H9 (cell line): ENCODE measurements at regions not wholly inside any gene's neighbourhood (a gene's known extent, or its start where the extent isn't known, plus 50 kb on each side); places are given as distances from the start of the nearest gene placed in this dataset.

Source experiments
- DNase-seq: peaks from one replicate; pipeline ENCODE4 v3.0.0-alpha.2; 2017
- H2AFZ ChIP-seq: one replicate; pipeline ENCODE4 v1.6.1; 2013; ENCODE audit warnings: mild to moderate bottlenecking, low read length, control low read depth, moderate library complexity
- H2AK5ac ChIP-seq: 2 replicates; pipeline ENCODE4 v1.6.1; 2013; ENCODE audit warnings: low read length, control low read depth, mixed read lengths; ENCODE audit not compliant: insufficient read length
- H2BK120ac ChIP-seq: one replicate; pipeline ENCODE4 v1.6.1; 2013; ENCODE audit warnings: low read depth, mild to moderate bottlenecking, low read length, control low read depth, inconsistent platforms; ENCODE audit not compliant: poor library complexity, severe bottlenecking
- H2BK12ac ChIP-seq: 2 replicates; pipeline ENCODE4 v1.6.1; 2013; ENCODE audit warnings: low read length, control low read depth, mixed read lengths, low read depth; ENCODE audit not compliant: insufficient read length
- H2BK15ac ChIP-seq: 2 replicates; pipeline ENCODE4 v1.6.1; 2013; ENCODE audit warnings: low read depth, low read length, control low read depth
- H2BK20ac ChIP-seq: one replicate; pipeline ENCODE4 v1.6.1; 2013; ENCODE audit warnings: low read depth, mild to moderate bottlenecking, low read length, control low read depth, inconsistent platforms; ENCODE audit not compliant: poor library complexity, severe bottlenecking
- H2BK5ac ChIP-seq: 2 replicates; pipeline ENCODE4 v1.6.1; 2013; ENCODE audit warnings: low read length, control low read depth, mixed read lengths; ENCODE audit not compliant: insufficient read length
- H3K14ac ChIP-seq: 2 replicates; pipeline ENCODE4 v1.6.1; 2013; ENCODE audit warnings: low read length, control low read depth; ENCODE audit not compliant: insufficient read depth
- H3K18ac ChIP-seq: 2 replicates; pipeline ENCODE4 v1.6.1; 2013; ENCODE audit warnings: low read depth, mild to moderate bottlenecking, mixed read lengths, low read length, control low read depth; ENCODE audit not compliant: insufficient read length
- H3K23ac ChIP-seq: 2 replicates; pipeline ENCODE4 v1.6.1; 2013; ENCODE audit warnings: low read length, control low read depth, mixed read lengths, low read depth; ENCODE audit not compliant: insufficient read length
- H3K23me2 ChIP-seq: 2 replicates; pipeline ENCODE4 v1.6.1; 2013; ENCODE audit warnings: low read depth, mild to moderate bottlenecking, mixed read lengths, low read length, control low read depth; ENCODE audit not compliant: insufficient read length, poor library complexity, severe bottlenecking
- H3K27ac ChIP-seq: 2 replicates; pipeline ENCODE4 v1.5.1; 2013; ENCODE audit warnings: low read length, control low read depth, mixed read lengths, low read depth; ENCODE audit not compliant: insufficient read length
- H3K27me3 ChIP-seq: 2 replicates; pipeline ENCODE4 v1.6.1; 2013; ENCODE audit warnings: low read length, control low read depth, inconsistent platforms; ENCODE audit not compliant: insufficient read depth
- H3K4ac ChIP-seq: 2 replicates; pipeline ENCODE4 v1.6.1; 2013; ENCODE audit warnings: low read depth, mild to moderate bottlenecking, control low read depth, inconsistent platforms, low read length, moderate library complexity
- H3K4me1 ChIP-seq: 2 replicates; pipeline ENCODE4 v1.6.1; 2013; ENCODE audit warnings: low read length, control low read depth, inconsistent platforms; ENCODE audit not compliant: insufficient read depth
- H3K4me2 ChIP-seq: 2 replicates; pipeline ENCODE4 v1.6.1; 2013; ENCODE audit warnings: low read length, control low read depth, mixed read lengths; ENCODE audit not compliant: insufficient read length, insufficient read depth
- H3K56ac ChIP-seq: 2 replicates; pipeline ENCODE4 v1.6.1; 2013; ENCODE audit warnings: low read depth, mild to moderate bottlenecking, mixed read lengths, low read length, control low read depth; ENCODE audit not compliant: insufficient read length
- H3K79me1 ChIP-seq: 2 replicates; pipeline ENCODE4 v1.6.1; 2013; ENCODE audit warnings: low read depth, mild to moderate bottlenecking, moderate library complexity, low read length, control low read depth, inconsistent platforms; ENCODE audit not compliant: insufficient read depth, poor library complexity, severe bottlenecking
- H3K79me2 ChIP-seq: 2 replicates; pipeline ENCODE4 v1.6.1; 2013; ENCODE audit warnings: low read length, control low read depth, inconsistent platforms; ENCODE audit not compliant: insufficient read depth
- H3K9ac ChIP-seq: 2 replicates; pipeline ENCODE4 v1.6.1; 2013; ENCODE audit warnings: low read length, control low read depth, mixed read lengths; ENCODE audit not compliant: insufficient read length; ENCODE audit errors: extremely low read depth
- H3K9me3 ChIP-seq: one replicate; pipeline ENCODE4 v1.6.1; 2013; ENCODE audit warnings: low read depth, low read length, inconsistent platforms; ENCODE audit not compliant: control insufficient read depth
- H3T11ph ChIP-seq: one replicate; pipeline ENCODE4 v1.6.1; 2013; ENCODE audit warnings: mild to moderate bottlenecking, low read length, control low read depth, inconsistent platforms
- H4K20me1 ChIP-seq: one replicate; pipeline ENCODE4 v1.6.1; 2013; ENCODE audit not compliant: control insufficient read depth, insufficient read length, insufficient read depth
- H4K5ac ChIP-seq: 2 replicates; pipeline ENCODE4 v1.6.1; 2013; ENCODE audit warnings: low read depth, mild to moderate bottlenecking, mixed read lengths, low read length, control low read depth; ENCODE audit not compliant: insufficient read length
- H4K8ac ChIP-seq: replicated peaks from 2 replicates; pipeline ENCODE4 v1.6.1; 2013; ENCODE audit warnings: low read length, control low read depth, mixed read lengths, low read depth; ENCODE audit not compliant: insufficient read length
- H4K91ac ChIP-seq: 2 replicates; pipeline ENCODE4 v1.6.1; 2013; ENCODE audit warnings: low read depth, mild to moderate bottlenecking, moderate library complexity, mixed read lengths, low read length, control low read depth; ENCODE audit not compliant: insufficient read length
- H3K27ac Mint-ChIP-seq, 3 experiments: 2 replicates in 2 of 3; 3 replicates in 1 of 3; pipeline ENCODE4 v1.8.0; 2020 to 2021; ENCODE audit warnings: mixed read lengths in 3 of 3, mild to moderate bottlenecking in 1 of 3, moderate library complexity in 1 of 3
- H3K27me3 Mint-ChIP-seq: 2 replicates; pipeline ENCODE4 v1.8.0; 2021; ENCODE audit warnings: low read depth, mild to moderate bottlenecking, moderate library complexity, mixed read lengths
- H3K36me3 Mint-ChIP-seq, 3 experiments: 2 replicates in 2 of 3; 3 replicates in 1 of 3; pipeline ENCODE4 v1.8.0; 2020 to 2021; ENCODE audit warnings: low read depth in 3 of 3, mixed read lengths in 3 of 3; ENCODE audit not compliant: insufficient read depth in 1 of 3
- H3K4me1 Mint-ChIP-seq, 2 experiments: 2 replicates each; pipeline ENCODE4 v1.8.0; 2020; ENCODE audit warnings: mixed read lengths in 2 of 2
- H3K4me3 Mint-ChIP-seq, 2 experiments: 2 replicates in 1 of 2; 3 replicates in 1 of 2; pipeline ENCODE4 v1.8.0; 2020 to 2021; ENCODE audit warnings: mild to moderate bottlenecking in 2 of 2, mixed read lengths in 2 of 2, moderate library complexity in 1 of 2
- H3K9me3 Mint-ChIP-seq, 2 experiments: 2 replicates in 1 of 2; 3 replicates in 1 of 2; pipeline ENCODE4 v1.8.0; 2020; ENCODE audit warnings: mild to moderate bottlenecking in 2 of 2, mixed read lengths in 2 of 2, moderate library complexity in 1 of 2
- CTCF ChIP-seq: fragments of 200-600 bp; sonication (generic); conservative IDR thresholded peaks from 3 replicates; pipeline ENCODE4 v1.8.0; 2021; ENCODE audit warnings: antibody characterized with exemption, mild to moderate bottlenecking
- WGBS: extraction: QIAGEN DNeasy Blood & Tissue Kit; methylation state at CpG from one replicate; pipeline ENCODE4 v1.1.7; 2013; ENCODE audit warnings: missing lambda C conversion rate, low lambda C conversion rate, mixed read lengths; ENCODE audit not compliant: insufficient read length; ENCODE audit errors: extremely low coverage; 5-methylcytosine and 5-hydroxymethylcytosine counted together

DNA sequence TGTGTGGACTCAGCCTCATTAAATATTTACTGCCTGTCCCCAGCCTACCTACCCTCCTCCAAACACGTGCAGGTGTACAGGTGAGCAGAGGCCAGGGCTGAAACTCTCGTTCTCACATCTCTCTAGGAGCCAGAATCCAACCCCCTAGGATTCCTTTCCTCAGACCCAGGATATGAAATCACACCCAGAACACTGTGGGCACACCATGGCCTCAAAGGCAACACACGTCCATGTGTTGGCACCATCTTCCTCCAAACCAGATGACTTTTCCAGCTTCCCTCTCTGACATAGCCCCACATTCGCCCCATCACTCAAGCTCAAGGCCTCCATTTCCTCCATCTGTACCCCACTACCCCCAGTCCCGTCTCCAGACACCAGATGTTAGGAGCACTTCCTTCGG is 51.8 kb upstream of the DUSP5 start:
- Histone ChIP-seq H2BK120ac (no peak overlapping the region), H3K4ac (no peak overlapping the region), H3K9ac (no peak overlapping the region), H2BK5ac (no peak overlapping the region), H2AFZ (no peak overlapping the region), H2BK12ac (no peak overlapping the region), H3K9me3 (no peaks in the 10 kb centered on the region), H2BK20ac (no peak overlapping the region), H3K23ac (no peak overlapping the region), H3K4me2 (no peak overlapping the region), H3K18ac (no peak overlapping the region), H3K27ac (no peak overlapping the region), H4K20me1 (no peaks in the 10 kb centered on the region), H4K8ac (no peak overlapping the region), H3K23me2 (no peaks in the 10 kb centered on the region), H2AK5ac (no peak overlapping the region), H3K14ac (no peak overlapping the region; the same call in 1 of the 2 replicates), H3K56ac (no peak overlapping the region), H3K79me2 (no peaks in the 10 kb centered on the region), H2BK15ac (no peak overlapping the region), H4K91ac (no peak overlapping the region), H3T11ph (no peak overlapping the region), H4K5ac (no peak overlapping the region), H3K4me1 (no peaks in the 10 kb centered on the region), H3K79me1 (no peaks in the 10 kb centered on the region), H3K27me3 (no peaks in the 10 kb centered on the region)
- no peak overlapping the region for H3K27ac Mint-ChIP-seq
- TF ChIP-seq CTCF: no peak
- no peak overlapping the region for H3K4me3 Mint-ChIP-seq
- H3K36me3 Mint-ChIP-seq: no peaks in the 10 kb centered on the region
- peaks cover 13 to 19% of the 10 kb centered on the region in 2 experiments for H3K4me1 Mint-ChIP-seq
- no peaks in the 10 kb centered on the region; a peak in 1 of 5 replicates for H3K9me3 Mint-ChIP-seq
- H3K27me3 Mint-ChIP-seq: no peaks in the 10 kb centered on the region; the same call in 1 of the 2 replicates
- DNase-seq: no peak
- no CpG with 5 or more reads among the region's 6 CpGs for WGBS
